OCI-LY1 (cell line): ENCODE measurements at regions not wholly inside any gene's neighbourhood (a gene's known extent, or its start where the extent isn't known, plus 50 kb on each side); places are given as distances from the start of the nearest gene placed in this dataset.

Experiments used
- H2AFZ ChIP-seq: fragments of 200-600 bp; sonication (generic), shearing (Covaris generic); 2 replicates; pipeline ENCODE4 v1.6.0; 2014; ENCODE audit warnings: antibody characterized with exemption, mild to moderate bottlenecking, low read length
- H3F3A ChIP-seq: fragments of 200-600 bp; sonication (generic), shearing (Covaris generic); 2 replicates; pipeline ENCODE4 v1.6.0; 2014; ENCODE audit warnings: mild to moderate bottlenecking, antibody characterized with exemption, low read length, moderate library complexity; ENCODE audit not compliant: insufficient read depth
- H3K27ac ChIP-seq: fragments of 200-600 bp; sonication (generic); 2 replicates; pipeline ENCODE4 v1.5.1; 2014; ENCODE audit warnings: low read length, mixed run types, mild to moderate bottlenecking, low read depth; ENCODE audit not compliant: poor library complexity, severe bottlenecking
- H3K27me3 ChIP-seq: fragments of 200-600 bp; sonication (generic); 2 replicates; pipeline ENCODE4 v1.6.0; 2014; ENCODE audit warnings: antibody characterized with exemption, mild to moderate bottlenecking, low read length, moderate library complexity; ENCODE audit not compliant: insufficient read depth
- H3K36me3 ChIP-seq: fragments of 200-600 bp; sonication (generic); 2 replicates; pipeline ENCODE4 v1.6.1; 2014; ENCODE audit warnings: mild to moderate bottlenecking, antibody characterized with exemption, low read length, moderate library complexity, mixed read lengths; ENCODE audit not compliant: insufficient read depth
- H3K4me1 ChIP-seq: fragments of 200-600 bp; sonication (generic); 2 replicates; pipeline ENCODE4 v1.5.1; 2014; ENCODE audit warnings: mild to moderate bottlenecking, low read length, moderate library complexity; ENCODE audit not compliant: insufficient read depth, severe bottlenecking
- H3K4me2 ChIP-seq: fragments of 200-600 bp; sonication (generic), shearing (Covaris generic); 2 replicates; pipeline ENCODE4 v1.6.1; 2014; ENCODE audit warnings: low read length
- H3K4me3 ChIP-seq: fragments of 200-600 bp; sonication (generic); 2 replicates; pipeline ENCODE4 v1.5.1; 2014; ENCODE audit warnings: low read length, low read depth, mild to moderate bottlenecking, mixed read lengths; ENCODE audit not compliant: poor library complexity, severe bottlenecking
- H3K79me2 ChIP-seq: fragments of 200-600 bp; shearing (Covaris generic); 2 replicates; pipeline ENCODE4 v1.6.1; 2016; ENCODE audit warnings: mixed run types, low read length, mixed read lengths; ENCODE audit not compliant: insufficient read depth
- H3K9ac ChIP-seq: fragments of 200-600 bp; sonication (generic), shearing (Covaris generic); 2 replicates; pipeline ENCODE4 v1.6.1; 2014; ENCODE audit warnings: mild to moderate bottlenecking, low read length, mixed read lengths
- H3K9me2 ChIP-seq: fragments of 200-600 bp; sonication (generic), shearing (Covaris generic); 2 replicates; pipeline ENCODE4 v1.6.1; 2014; ENCODE audit warnings: low read depth, mild to moderate bottlenecking, low read length, mixed read lengths
- H3K9me3 ChIP-seq: fragments of 200-600 bp; shearing (Covaris generic); 2 replicates; pipeline ENCODE4 v1.6.1; 2014; ENCODE audit warnings: low read length, mixed read lengths
- H4K20me1 ChIP-seq: fragments of 200-600 bp; sonication (generic), shearing (Covaris generic); 2 replicates; pipeline ENCODE4 v1.6.0; 2016; ENCODE audit warnings: mild to moderate bottlenecking, low read length; ENCODE audit not compliant: insufficient read depth
- EZH2 ChIP-seq: fragments of 200-600 bp; sonication (generic), shearing (Covaris generic); IDR thresholded peaks from 2 replicates; pipeline ENCODE4 v1.8.0; 2017; ENCODE audit warnings: borderline replicate concordance, mixed run types, mild to moderate bottlenecking, antibody characterized with exemption, low read length, moderate library complexity, mixed read lengths
- TF ChIP-seq, protein P1 (sequence below): fragments of 200-600 bp; sonication (generic), shearing (Covaris generic); IDR thresholded peaks from 2 replicates; pipeline ENCODE4 v1.5.1; 2017; ENCODE audit warnings: mild to moderate bottlenecking, antibody characterized with exemption, low read length, moderate library complexity, mixed read lengths

DNA sequence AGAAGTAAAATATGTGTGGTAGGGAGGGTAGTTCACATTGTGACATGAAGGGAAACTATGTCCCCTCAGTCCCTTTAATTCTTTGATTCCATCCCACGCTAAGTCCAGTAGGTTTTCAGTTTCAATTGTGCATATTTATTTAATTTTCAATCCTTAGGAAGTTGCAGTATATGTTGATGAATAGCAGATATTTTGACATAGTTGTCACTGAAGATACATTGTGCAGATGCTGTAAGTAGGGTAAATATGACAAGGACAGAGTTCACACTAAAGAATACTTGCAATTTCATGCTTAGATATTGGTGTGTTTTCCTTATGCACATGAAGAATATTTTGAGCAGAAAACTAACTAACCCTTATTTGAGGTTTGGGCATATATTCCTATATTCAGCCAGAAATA lies 595.4 kb upstream of the MIR17HG start:
- no peaks in the 10 kb centered on the region for H3K9me3 ChIP-seq
- H3K4me3 ChIP-seq = no peak overlapping the region
- no peaks in the 10 kb centered on the region for H3F3A ChIP-seq
- no peaks in the 10 kb centered on the region for H4K20me1 ChIP-seq
- no peaks in the 10 kb centered on the region for H3K79me2 ChIP-seq
- H3K4me2 ChIP-seq = no peak overlapping the region
- TF ChIP-seq, protein P1, sequence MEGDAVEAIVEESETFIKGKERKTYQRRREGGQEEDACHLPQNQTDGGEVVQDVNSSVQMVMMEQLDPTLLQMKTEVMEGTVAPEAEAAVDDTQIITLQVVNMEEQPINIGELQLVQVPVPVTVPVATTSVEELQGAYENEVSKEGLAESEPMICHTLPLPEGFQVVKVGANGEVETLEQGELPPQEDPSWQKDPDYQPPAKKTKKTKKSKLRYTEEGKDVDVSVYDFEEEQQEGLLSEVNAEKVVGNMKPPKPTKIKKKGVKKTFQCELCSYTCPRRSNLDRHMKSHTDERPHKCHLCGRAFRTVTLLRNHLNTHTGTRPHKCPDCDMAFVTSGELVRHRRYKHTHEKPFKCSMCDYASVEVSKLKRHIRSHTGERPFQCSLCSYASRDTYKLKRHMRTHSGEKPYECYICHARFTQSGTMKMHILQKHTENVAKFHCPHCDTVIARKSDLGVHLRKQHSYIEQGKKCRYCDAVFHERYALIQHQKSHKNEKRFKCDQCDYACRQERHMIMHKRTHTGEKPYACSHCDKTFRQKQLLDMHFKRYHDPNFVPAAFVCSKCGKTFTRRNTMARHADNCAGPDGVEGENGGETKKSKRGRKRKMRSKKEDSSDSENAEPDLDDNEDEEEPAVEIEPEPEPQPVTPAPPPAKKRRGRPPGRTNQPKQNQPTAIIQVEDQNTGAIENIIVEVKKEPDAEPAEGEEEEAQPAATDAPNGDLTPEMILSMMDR = no peak
- no peak for TF ChIP-seq EZH2
- H3K27ac ChIP-seq = no peak overlapping the region
- no peak overlapping the region for H3K9ac ChIP-seq
- H2AFZ ChIP-seq = no peak overlapping the region
- no peaks in the 10 kb centered on the region for H3K9me2 ChIP-seq
- no peaks in the 10 kb centered on the region for H3K27me3 ChIP-seq
- H3K4me1 ChIP-seq = no peaks in the 10 kb centered on the region
- H3K36me3 ChIP-seq = no peaks in the 10 kb centered on the region

DNA sequence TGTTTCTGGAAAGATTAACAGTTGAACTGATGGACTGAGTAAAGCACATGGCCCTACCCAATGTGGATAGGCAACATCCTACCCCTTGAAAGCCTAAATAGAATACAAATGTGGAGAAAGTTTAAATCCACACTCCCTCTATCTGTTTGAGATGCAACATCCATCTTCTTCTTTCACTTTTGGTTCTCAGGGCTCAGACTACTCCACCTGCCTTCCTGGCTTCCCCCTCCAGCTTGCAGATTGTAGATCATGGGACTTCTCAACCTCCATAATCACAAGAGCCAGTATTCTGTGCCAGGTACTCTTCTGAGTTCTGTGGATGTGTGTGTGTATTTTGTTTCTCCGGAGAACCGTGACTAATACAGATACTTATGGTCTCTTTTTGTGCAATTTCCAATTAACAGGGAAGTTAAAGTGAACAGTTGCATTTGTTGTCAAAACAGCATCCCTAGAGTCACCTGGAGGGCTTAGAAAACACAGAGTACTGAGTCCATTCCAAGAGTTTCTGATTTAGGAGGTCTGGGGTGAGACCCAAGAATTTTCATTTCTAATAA lies 590.3 kb upstream of the MIR17HG start:
- Histone ChIP-seq H3K4me3 (no peak overlapping the region), H3K79me2 (no peaks in the 10 kb centered on the region), H3K4me1 (no peaks in the 10 kb centered on the region), H3K27me3 (no peaks in the 10 kb centered on the region), H2AFZ (no peak overlapping the region), H3K4me2 (no peak overlapping the region), H3K9me3 (no peaks in the 10 kb centered on the region), H3F3A (no peaks in the 10 kb centered on the region), H4K20me1 (no peaks in the 10 kb centered on the region), H3K27ac (no peak overlapping the region), H3K9me2 (no peaks in the 10 kb centered on the region), H3K9ac (no peak overlapping the region), H3K36me3 (no peaks in the 10 kb centered on the region)
- no peak for TF ChIP-seq EZH2
- TF ChIP-seq, protein P1 = no peak

DNA sequence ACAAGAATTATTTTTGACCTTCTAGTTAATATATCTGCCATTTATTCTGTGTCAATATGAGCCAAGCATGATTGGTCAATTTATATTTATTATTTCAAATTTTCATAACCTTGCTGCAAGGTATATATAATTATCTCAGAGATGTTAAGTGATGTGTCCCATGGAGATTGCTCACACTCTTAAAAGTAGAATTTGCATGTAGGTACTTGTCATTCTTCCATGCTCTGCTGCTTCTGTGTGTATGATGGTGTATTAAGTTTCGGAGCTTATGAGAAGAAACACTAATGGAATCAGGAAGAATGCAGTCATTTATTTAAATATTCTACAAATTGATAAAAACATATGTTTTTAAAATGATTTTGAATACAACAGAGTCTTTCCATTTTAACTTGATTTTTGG lies 586.8 kb upstream of the MIR17HG start:
- Histone ChIP-seq H3K4me1 (no peaks in the 10 kb centered on the region), H3F3A (no peaks in the 10 kb centered on the region), H3K27me3 (no peaks in the 10 kb centered on the region), H3K4me2 (no peak overlapping the region), H3K9me3 (no peaks in the 10 kb centered on the region), H3K9ac (no peak overlapping the region), H2AFZ (no peak overlapping the region), H4K20me1 (no peaks in the 10 kb centered on the region), H3K27ac (no peak overlapping the region), H3K9me2 (no peaks in the 10 kb centered on the region), H3K4me3 (no peak overlapping the region), H3K36me3 (no peaks in the 10 kb centered on the region), H3K79me2 (no peaks in the 10 kb centered on the region)
- TF ChIP-seq, protein P1 = no peak
- no peak for TF ChIP-seq EZH2
